ENCODE measurements at regions not wholly inside any gene's neighbourhood (a gene's known extent, or its start where the extent isn't known, plus 50 kb on each side); places are given as distances from the start of the nearest gene placed in this dataset.

- TF ChIP-seq CTCFL (IDR thresholded peaks at IDR 0.05; ENCODE audit: borderline replicate concordance, insufficient read depth, low read depth, low read length, poor library complexity, severe bottlenecking): no peak
- TF ChIP-seq, protein P1, sequence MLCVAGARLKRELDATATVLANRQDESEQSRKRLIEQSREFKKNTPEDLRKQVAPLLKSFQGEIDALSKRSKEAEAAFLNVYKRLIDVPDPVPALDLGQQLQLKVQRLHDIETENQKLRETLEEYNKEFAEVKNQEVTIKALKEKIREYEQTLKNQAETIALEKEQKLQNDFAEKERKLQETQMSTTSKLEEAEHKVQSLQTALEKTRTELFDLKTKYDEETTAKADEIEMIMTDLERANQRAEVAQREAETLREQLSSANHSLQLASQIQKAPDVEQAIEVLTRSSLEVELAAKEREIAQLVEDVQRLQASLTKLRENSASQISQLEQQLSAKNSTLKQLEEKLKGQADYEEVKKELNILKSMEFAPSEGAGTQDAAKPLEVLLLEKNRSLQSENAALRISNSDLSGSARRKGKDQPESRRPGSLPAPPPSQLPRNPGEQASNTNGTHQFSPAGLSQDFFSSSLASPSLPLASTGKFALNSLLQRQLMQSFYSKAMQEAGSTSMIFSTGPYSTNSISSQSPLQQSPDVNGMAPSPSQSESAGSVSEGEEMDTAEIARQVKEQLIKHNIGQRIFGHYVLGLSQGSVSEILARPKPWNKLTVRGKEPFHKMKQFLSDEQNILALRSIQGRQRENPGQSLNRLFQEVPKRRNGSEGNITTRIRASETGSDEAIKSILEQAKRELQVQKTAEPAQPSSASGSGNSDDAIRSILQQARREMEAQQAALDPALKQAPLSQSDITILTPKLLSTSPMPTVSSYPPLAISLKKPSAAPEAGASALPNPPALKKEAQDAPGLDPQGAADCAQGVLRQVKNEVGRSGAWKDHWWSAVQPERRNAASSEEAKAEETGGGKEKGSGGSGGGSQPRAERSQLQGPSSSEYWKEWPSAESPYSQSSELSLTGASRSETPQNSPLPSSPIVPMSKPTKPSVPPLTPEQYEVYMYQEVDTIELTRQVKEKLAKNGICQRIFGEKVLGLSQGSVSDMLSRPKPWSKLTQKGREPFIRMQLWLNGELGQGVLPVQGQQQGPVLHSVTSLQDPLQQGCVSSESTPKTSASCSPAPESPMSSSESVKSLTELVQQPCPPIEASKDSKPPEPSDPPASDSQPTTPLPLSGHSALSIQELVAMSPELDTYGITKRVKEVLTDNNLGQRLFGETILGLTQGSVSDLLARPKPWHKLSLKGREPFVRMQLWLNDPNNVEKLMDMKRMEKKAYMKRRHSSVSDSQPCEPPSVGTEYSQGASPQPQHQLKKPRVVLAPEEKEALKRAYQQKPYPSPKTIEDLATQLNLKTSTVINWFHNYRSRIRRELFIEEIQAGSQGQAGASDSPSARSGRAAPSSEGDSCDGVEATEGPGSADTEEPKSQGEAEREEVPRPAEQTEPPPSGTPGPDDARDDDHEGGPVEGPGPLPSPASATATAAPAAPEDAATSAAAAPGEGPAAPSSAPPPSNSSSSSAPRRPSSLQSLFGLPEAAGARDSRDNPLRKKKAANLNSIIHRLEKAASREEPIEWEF (CRISPR knock-in tag; IDR thresholded peaks at IDR 0.05): no peak
- no peak for TF ChIP-seq BRCA1 (IDR thresholded peaks at IDR 0.05)
- TF ChIP-seq BRCA1 (CRISPR knock-in tag; IDR thresholded peaks at IDR 0.05): no peak
- TF ChIP-seq ZC3H4 (CRISPR knock-in tag; IDR thresholded peaks at IDR 0.05; ENCODE audit: borderline replicate concordance): no peak
- no peak for TF ChIP-seq THAP7 (CRISPR knock-in tag; IDR thresholded peaks at IDR 0.05)
- no peak for TF ChIP-seq MGA (IDR thresholded peaks at IDR 0.05)
- no peak for TF ChIP-seq CBX1 (IDR thresholded peaks at IDR 0.05; ENCODE audit: low read depth)
- no peak for TF ChIP-seq POLR2AphosphoS2 (IDR thresholded peaks at IDR 0.05; ENCODE audit: low read length)
Observed at GRCh38 chr20:51227744-51228143, 204.8 kb upstream of the KCNG1 start (continued).

Data from K562 (cell line).